Rectal smooth muscle tissue (tissue), 1 donor: ENCODE measurements at regions not wholly inside any gene's neighbourhood (a gene's known extent, or its start where the extent isn't known, plus 50 kb on each side); places are given as distances from the start of the nearest gene placed in this dataset.

Source experiments
- H3K27ac ChIP-seq: one replicate; pipeline ENCODE4 v1.7.0; 2013; ENCODE audit warnings: low read depth, low read length, inconsistent platforms
- H3K27me3 ChIP-seq: one replicate; pipeline ENCODE4 v1.7.0; 2013; ENCODE audit warnings: low read length; ENCODE audit not compliant: control insufficient read depth, insufficient read depth
- H3K36me3 ChIP-seq: one replicate; pipeline ENCODE4 v1.7.0; 2013; ENCODE audit warnings: low read length; ENCODE audit not compliant: control insufficient read depth, insufficient read depth
- H3K4me1 ChIP-seq: one replicate; pipeline ENCODE4 v1.7.0; 2013; ENCODE audit warnings: low read length; ENCODE audit not compliant: control insufficient read depth, insufficient read depth
- H3K4me3 ChIP-seq: one replicate; pipeline ENCODE4 v1.7.0; 2013; ENCODE audit warnings: low read length
- H3K9ac ChIP-seq: one replicate; pipeline ENCODE4 v1.7.0; 2013; ENCODE audit warnings: low read length

DNA sequence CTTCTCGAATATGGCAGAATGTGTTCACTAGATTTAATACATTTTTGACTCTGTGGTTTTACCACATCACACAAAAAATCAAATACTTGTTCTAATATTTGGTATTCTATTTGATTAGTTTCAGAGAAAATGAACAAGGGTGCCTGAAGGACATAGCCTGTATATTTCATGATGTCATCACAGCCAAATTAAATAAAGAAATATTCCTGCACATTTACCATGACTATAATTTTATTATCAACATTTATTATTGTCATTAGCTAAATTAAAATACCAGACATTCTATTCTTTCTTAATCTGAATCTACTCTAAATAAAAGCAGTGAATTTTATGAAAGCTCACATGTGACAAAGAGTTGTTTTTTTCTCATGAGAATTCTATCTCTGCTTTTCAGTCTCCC, 980.5 kb downstream of the PCDH18 start:
- H3K36me3 ChIP-seq, result no peaks in the 10 kb centered on the region
- H3K27me3 ChIP-seq, result no peaks in the 10 kb centered on the region
- no peak overlapping the region for H3K4me3 ChIP-seq
- H3K4me1 ChIP-seq, result no peaks in the 10 kb centered on the region
- no peak overlapping the region for H3K9ac ChIP-seq
- no peak overlapping the region for H3K27ac ChIP-seq

DNA sequence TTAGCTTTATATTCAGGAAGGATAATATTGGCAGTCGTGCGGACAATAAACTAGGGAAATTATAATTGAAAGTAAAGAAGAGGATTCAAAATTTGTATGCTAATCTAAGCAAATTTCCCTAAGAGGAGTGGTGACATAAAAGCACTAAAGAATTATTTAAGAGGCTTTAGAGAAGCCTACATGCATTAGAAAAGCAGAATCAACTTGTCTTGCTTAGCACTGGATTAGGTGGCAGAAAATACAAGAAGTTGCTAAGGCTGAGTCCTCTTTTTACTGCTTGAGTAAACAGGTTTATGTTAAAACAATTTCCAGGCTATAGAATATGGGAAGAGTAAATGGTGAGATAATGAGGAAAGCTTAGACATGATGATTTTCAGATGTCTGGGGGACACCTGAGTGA, 991.5 kb downstream of the PCDH18 start:
- no peaks in the 10 kb centered on the region for H3K4me1 ChIP-seq

DNA sequence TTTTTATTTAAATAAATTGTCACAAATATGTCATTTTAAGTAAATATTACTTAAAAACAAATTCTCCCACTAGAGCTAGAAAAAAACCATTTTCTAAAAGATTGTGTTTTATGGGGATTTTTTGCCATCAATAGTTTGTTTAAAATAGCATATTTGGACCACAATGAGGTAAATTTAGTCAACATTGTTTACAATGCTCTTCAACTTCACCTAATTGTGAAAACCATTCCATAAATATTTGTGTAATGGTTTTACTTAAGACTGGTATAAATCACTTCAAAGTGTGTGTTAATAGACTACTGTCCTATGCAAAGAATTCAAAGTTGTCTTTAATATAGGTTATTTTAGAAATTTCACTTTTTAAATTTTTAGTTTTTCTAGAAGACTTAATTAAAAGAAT, 1004.2 kb downstream of the PCDH18 start:
- Histone ChIP-seq H3K27ac (no peak overlapping the region), H3K4me3 (no peak overlapping the region), H3K4me1 (no peaks in the 10 kb centered on the region), H3K27me3 (no peaks in the 10 kb centered on the region), H3K36me3 (no peaks in the 10 kb centered on the region), H3K9ac (no peak overlapping the region)

More for the DNA sequence above, 991.5 kb downstream of the PCDH18 start:
- Histone ChIP-seq H3K27ac (no peak overlapping the region), H3K36me3 (no peaks in the 10 kb centered on the region), H3K4me3 (no peak overlapping the region), H3K9ac (no peak overlapping the region), H3K27me3 (no peaks in the 10 kb centered on the region)

DNA sequence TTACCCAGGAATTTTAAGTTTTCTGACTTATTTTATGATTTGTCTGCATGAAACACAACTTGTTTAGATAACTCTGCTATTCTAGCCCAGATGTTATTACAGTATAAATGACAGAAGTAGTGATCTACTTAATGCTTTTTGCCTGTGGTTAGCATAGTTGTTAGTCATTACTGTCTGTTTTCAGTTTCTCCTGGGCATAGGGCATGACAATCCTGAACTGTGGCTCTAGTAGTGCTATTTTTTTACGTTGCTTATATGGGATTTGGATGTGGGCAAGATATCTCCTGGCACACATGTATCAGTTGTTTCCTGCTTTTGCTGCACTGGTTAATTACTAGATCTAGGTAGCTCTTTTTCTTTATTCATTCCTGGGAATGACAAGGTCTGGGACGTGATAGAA, 1005.8 kb downstream of the PCDH18 start:
- Histone ChIP-seq H3K36me3 (no peaks in the 10 kb centered on the region), H3K4me1 (no peaks in the 10 kb centered on the region), H3K27me3 (no peaks in the 10 kb centered on the region), H3K4me3 (no peak overlapping the region), H3K27ac (no peak overlapping the region), H3K9ac (no peak overlapping the region)

DNA sequence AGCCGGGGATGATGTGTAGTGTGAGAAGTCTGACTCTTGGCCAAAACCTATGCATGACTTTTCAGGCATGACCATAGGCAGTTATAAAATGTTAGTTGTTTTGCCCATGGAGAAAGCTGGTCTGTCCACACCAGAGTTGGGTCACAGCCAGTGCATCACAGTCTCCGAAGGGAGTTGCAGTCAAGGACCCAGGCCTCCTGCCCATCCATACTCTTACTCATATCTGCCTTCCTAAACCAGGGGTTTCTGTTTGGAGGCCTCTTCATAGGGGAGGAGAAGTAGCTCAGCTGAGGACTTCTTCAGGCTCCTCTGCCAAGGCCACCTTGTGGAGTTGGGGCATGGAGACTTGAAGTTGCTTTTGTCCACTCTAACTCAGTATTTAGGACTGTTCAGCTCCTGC, 1008.3 kb downstream of the PCDH18 start:
- Histone ChIP-seq H3K4me3 (no peak overlapping the region), H3K4me1 (no peaks in the 10 kb centered on the region), H3K27ac (no peak overlapping the region), H3K36me3 (no peaks in the 10 kb centered on the region), H3K27me3 (no peaks in the 10 kb centered on the region), H3K9ac (no peak overlapping the region)

DNA sequence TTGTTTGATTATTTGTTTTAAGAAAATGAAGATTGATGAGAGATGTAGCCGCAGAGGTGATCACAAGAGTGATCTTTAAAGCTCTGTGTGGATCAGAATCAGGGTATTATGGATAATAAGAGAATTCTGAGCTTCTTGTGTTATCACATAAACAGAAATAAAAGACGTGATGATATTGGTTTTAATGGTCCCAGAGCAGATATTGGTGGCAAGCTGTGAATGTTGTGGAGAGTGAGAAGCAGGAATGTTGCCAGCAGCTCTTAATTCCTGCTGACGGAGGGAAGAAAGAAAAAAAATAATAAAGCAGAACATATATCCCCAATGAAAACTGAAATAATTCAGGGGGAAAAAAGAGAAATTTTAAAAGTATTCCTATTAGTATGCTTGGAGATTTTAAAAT, 1015.9 kb downstream of the PCDH18 start:
- Histone ChIP-seq H3K4me1 (no peaks in the 10 kb centered on the region), H3K27ac (no peak overlapping the region), H3K36me3 (no peaks in the 10 kb centered on the region), H3K27me3 (no peaks in the 10 kb centered on the region), H3K9ac (no peak overlapping the region), H3K4me3 (no peak overlapping the region)

DNA sequence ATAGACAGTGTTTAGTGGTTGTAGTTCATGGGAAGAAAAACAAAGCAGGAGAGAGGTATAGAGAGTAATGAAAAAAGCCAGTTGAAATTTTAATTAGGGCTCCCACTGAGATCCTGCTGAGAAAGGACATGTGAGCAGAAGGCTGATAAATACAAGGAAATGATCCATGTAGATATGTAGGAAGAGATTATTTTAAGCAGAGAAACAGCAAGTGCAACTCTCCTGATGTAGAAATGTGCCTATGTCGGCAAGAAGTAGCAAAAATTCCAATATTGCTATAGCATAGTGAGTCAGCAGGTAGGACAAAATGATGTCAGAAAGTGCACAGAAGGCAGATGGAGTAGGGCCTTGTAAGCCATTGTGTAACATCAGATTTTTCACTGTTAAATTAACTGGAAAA, 1027.3 kb downstream of the PCDH18 start:
- Histone ChIP-seq H3K36me3 (no peaks in the 10 kb centered on the region), H3K27me3 (no peaks in the 10 kb centered on the region), H3K9ac (no peak overlapping the region), H3K4me3 (no peak overlapping the region), H3K27ac (no peak overlapping the region), H3K4me1 (no peaks in the 10 kb centered on the region)

DNA sequence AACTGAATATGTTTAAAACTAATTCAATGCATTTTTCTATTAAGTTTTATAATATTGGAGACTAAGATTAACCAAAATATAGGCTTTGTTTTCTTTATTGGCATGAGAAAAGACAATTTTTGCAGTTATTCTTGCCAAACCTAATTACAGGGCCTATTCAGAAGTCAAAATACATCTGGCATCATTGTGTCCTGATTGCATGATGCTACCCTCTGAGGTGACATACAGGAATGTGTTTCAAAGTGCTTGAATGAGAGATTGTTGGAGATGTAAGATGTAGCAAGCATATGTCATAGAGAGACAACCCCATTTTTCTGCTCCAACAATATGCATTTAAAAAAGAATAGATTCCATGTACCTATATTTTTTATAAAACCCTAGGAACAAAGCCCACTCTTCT, 1036.4 kb downstream of the PCDH18 start:
- H3K27ac ChIP-seq, result no peak overlapping the region
- no peaks in the 10 kb centered on the region for H3K4me1 ChIP-seq
- no peak overlapping the region for H3K4me3 ChIP-seq
- no peak overlapping the region for H3K9ac ChIP-seq
- H3K36me3 ChIP-seq, result no peaks in the 10 kb centered on the region
- no peaks in the 10 kb centered on the region for H3K27me3 ChIP-seq

DNA sequence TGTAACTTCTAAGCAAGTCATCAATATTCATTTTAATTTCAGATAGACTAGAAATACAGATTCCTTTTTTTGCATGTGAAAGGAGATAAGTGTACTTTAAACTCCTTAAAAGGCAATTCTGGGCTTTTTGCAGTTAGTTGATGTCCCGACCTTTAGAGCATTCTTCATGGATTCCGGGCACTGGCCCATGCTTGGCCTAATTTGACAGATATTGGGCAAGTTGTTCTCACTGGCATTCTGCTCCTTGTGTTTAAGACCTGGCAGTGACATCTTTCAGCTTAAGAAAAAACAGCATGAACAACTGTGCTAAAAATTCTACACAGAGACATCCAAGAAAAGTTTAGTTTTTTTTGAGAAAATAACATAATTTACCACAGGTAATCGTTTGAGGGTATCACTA, 1037.2 kb downstream of the PCDH18 start:
- no peaks in the 10 kb centered on the region for H3K27me3 ChIP-seq
- no peak overlapping the region for H3K9ac ChIP-seq
- no peak overlapping the region for H3K4me3 ChIP-seq
- H3K36me3 ChIP-seq, result no peaks in the 10 kb centered on the region
- no peaks in the 10 kb centered on the region for H3K4me1 ChIP-seq
- H3K27ac ChIP-seq, result no peak overlapping the region

DNA sequence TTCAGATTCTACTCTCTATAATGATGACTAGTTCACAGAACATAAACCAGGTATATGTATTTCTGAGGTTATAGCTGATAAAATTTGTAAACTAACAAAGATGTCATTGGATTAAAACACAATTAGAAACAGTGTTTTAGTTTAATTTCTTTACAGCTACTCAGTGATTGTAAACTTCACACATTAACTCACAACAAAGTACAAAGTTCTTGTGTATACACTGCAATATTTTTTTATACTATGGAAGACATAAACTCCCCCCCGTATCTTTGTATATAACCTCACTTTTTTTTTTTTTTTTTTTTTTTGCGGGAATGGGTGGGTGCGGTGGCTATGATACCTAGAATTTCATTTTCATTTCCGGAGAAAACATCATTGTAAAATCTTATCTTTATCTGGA, 1043.2 kb downstream of the PCDH18 start:
- Histone ChIP-seq H3K4me3 (no peak overlapping the region), H3K27ac (no peak overlapping the region), H3K9ac (no peak overlapping the region), H3K27me3 (no peaks in the 10 kb centered on the region), H3K36me3 (no peaks in the 10 kb centered on the region), H3K4me1 (no peaks in the 10 kb centered on the region)

DNA sequence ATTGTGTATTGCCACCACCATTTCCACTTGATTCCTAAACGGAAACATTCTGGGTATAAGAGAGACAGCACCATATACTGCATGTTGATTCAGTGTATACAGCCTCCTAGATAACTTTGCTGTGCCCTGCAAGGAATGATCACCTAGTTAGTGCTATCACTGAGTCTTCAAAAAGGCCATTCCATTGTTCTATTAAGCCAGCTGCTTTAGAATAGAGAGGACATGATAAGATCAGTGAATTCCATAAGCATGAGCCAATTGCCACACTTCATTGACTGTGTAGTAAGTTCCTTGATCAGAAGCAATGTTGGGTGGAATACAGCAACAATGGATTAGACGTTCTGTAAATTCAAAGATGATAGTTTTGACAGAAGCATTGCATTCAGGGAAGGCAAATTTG, 1047.3 kb downstream of the PCDH18 start:
- no peaks in the 10 kb centered on the region for H3K27me3 ChIP-seq
- H3K36me3 ChIP-seq, result no peaks in the 10 kb centered on the region
- no peak overlapping the region for H3K27ac ChIP-seq
- H3K4me1 ChIP-seq, result no peaks in the 10 kb centered on the region
- no peak overlapping the region for H3K4me3 ChIP-seq
- no peak overlapping the region for H3K9ac ChIP-seq

DNA sequence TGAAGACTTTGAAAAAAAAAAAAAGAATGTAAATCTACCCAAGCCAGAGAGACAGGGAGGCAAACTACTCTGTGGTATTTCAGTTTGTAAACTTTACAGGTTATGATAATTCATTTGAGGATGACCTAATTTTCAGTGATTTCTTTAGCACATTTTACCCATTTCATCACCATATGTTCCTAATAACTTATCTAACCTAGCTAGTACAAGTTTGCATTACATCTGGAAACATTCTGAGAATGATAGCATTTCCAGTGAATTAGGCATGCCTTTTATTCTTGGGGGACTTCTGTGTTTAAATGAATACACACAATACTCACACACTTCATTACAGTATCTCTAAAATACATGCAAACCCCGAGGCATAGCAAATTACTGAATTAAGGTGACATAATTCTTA, 1055.5 kb downstream of the PCDH18 start:
- Histone ChIP-seq H3K9ac (no peak overlapping the region), H3K4me3 (no peak overlapping the region), H3K36me3 (no peaks in the 10 kb centered on the region), H3K4me1 (no peaks in the 10 kb centered on the region), H3K27me3 (no peaks in the 10 kb centered on the region), H3K27ac (no peak overlapping the region)

DNA sequence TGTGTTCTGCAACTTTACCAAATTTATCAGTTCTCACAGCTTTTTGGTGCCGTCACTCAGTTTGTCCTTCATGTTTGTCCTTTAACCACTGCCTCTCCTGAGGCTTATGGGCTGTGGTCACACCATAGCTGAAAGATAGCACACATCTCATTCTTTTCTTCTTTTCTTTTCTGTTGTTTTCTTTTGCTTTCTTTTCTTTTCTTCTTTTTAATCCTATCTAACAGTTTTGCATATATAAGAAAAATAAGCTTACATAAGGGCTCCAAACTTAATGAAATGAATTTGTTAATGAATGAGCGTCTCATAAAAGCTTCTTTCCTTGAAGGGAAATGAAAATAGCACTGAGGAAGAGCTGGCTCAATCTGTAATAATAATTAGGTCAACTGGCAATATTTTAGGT, 1061.2 kb downstream of the PCDH18 start:
- Histone ChIP-seq H3K36me3 (no peaks in the 10 kb centered on the region), H3K27ac (no peak overlapping the region), H3K4me3 (no peak overlapping the region), H3K9ac (no peak overlapping the region), H3K27me3 (no peaks in the 10 kb centered on the region), H3K4me1 (no peaks in the 10 kb centered on the region)

DNA sequence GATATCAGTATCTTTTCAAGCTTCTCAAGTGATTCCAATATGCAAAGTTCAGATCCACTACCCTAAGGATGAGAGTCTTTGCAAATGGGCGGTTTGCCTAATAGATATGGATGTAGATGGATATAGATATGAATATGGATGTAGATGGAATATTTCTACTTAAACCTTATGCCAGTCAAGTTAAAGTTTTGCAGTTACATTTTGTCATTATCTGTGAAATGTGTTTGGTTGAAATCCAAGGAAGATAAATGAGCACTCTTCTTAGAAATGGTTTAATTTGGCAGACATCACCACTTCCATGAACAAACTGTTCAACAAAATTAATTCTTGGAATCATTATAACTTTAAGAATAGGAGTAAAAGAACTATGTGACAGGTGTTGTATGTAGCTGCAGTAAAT, 1066.6 kb downstream of the PCDH18 start:
- Histone ChIP-seq H3K36me3 (no peaks in the 10 kb centered on the region), H3K27me3 (no peaks in the 10 kb centered on the region), H3K4me1 (no peaks in the 10 kb centered on the region), H3K9ac (no peak overlapping the region), H3K27ac (no peak overlapping the region), H3K4me3 (no peak overlapping the region)
